ENCODE measurements at regions not wholly inside any gene's neighbourhood (a gene's known extent, or its start where the extent isn't known, plus 50 kb on each side); places are given as distances from the start of the nearest gene placed in this dataset.
A peak's percentile ranks its signal among the peaks of the same experiment; 100 is the strongest.

DNA sequence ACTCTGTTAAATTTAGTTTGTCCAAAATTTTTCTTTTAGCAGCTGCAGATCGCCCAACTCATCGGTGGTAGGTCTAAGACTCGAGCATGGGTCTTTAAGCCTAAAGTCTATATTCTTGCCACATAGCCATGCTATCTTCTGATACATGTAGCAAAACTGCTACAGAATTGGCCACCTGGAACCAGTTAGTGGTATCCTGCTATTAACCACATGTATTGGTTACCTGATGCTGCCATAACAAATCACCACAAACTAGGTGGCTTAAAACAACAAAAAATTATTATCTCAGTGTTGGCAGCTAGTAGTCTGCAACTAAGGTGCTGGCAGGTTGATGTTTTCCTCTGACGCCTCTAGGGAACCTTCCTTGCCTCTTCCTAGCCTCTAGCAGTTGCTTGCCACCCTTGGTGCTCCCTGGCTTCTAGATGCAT, 96.7 kb upstream of the PIK3CG start:
- DNase-seq = no peak
- H3K4me1 Mint-ChIP-seq = peaks cover 21% of the 10 kb centered on the region
- intact Hi-C loops (cut with micrococcal nuclease) = loop anchor here (1.0 kb wide), 2 partner anchors 32 to 107 kb away; partner anchors contain the start of gene CCDC71L
- ChIA-PET POLR2A (interaction anchor here (0.6 to 2.4 kb wide), 6 partner anchors 103 to 483 kb away, joined by 3 to 10 read pairs (median 5); partner anchors contain the start of genes HBP1 and NAMPT), CTCF (interaction anchor here (1.0 to 1.6 kb wide), 3 partner anchors 32 to 109 kb away, joined by 3 to 6 read pairs (median 6); partner anchors contain the start of gene CCDC71L)
- peak; percentile 77 for ATAC-seq (ENCODE audit: low read depth)
- no peaks in the 10 kb centered on the region for H3K36me3 Mint-ChIP-seq (ENCODE audit: low read depth)
- H3K27ac Mint-ChIP-seq = peak overlapping the region; percentile 87
- TF ChIP-seq, protein P1, sequence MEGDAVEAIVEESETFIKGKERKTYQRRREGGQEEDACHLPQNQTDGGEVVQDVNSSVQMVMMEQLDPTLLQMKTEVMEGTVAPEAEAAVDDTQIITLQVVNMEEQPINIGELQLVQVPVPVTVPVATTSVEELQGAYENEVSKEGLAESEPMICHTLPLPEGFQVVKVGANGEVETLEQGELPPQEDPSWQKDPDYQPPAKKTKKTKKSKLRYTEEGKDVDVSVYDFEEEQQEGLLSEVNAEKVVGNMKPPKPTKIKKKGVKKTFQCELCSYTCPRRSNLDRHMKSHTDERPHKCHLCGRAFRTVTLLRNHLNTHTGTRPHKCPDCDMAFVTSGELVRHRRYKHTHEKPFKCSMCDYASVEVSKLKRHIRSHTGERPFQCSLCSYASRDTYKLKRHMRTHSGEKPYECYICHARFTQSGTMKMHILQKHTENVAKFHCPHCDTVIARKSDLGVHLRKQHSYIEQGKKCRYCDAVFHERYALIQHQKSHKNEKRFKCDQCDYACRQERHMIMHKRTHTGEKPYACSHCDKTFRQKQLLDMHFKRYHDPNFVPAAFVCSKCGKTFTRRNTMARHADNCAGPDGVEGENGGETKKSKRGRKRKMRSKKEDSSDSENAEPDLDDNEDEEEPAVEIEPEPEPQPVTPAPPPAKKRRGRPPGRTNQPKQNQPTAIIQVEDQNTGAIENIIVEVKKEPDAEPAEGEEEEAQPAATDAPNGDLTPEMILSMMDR (IDR thresholded peaks at IDR 0.05) = no peak
- H3K4me3 Mint-ChIP-seq = peak overlapping the region; percentile 80
- H3K27me3 Mint-ChIP-seq = no peaks in the 10 kb centered on the region
- no peaks in the 10 kb centered on the region for H3K9me3 Mint-ChIP-seq

- Mint-ChIP-seq H3K27ac (no peak overlapping the region), H3K36me3 (ENCODE audit: low read depth) (no peaks in the 10 kb centered on the region), H3K27me3 (no peaks in the 10 kb centered on the region), H3K9me3 (no peaks in the 10 kb centered on the region), H3K4me1 (peaks cover 21% of the 10 kb centered on the region), H3K4me3 (no peak overlapping the region)
- CTCF ChIA-PET = no interaction called here
- TF ChIP-seq, protein P1 (IDR thresholded peaks at IDR 0.05) = no peak
- no peak for ATAC-seq (ENCODE audit: low read depth)
- POLR2A ChIA-PET = no interaction called here
- no peak for DNase-seq
- intact Hi-C loops (cut with micrococcal nuclease) = no loop called here
Observed at GRCh38 chr7:106770191-106770590, 94.9 kb upstream of the PIK3CG start.

- H3K9me3 Mint-ChIP-seq = peaks cover 7% of the 10 kb centered on the region
- CTCF ChIA-PET = no interaction called here
- H3K27me3 Mint-ChIP-seq = peaks cover 2% of the 10 kb centered on the region
- DNase-seq (no peak), ATAC-seq (ENCODE audit: low read depth) (no peak)
- no peak overlapping the region for H3K27ac Mint-ChIP-seq
- TF ChIP-seq, protein P1 (IDR thresholded peaks at IDR 0.05) = no peak
- intact Hi-C loops (cut with micrococcal nuclease) = no loop called here
- no peak overlapping the region for H3K4me3 Mint-ChIP-seq
- peaks cover 13% of the 10 kb centered on the region for H3K4me1 Mint-ChIP-seq
- POLR2A ChIA-PET = no interaction called here
- H3K36me3 Mint-ChIP-seq (ENCODE audit: low read depth) = no peaks in the 10 kb centered on the region
Observed at GRCh38 chr7:106772655-106773108, 92.4 kb upstream of the PIK3CG start.

DNA sequence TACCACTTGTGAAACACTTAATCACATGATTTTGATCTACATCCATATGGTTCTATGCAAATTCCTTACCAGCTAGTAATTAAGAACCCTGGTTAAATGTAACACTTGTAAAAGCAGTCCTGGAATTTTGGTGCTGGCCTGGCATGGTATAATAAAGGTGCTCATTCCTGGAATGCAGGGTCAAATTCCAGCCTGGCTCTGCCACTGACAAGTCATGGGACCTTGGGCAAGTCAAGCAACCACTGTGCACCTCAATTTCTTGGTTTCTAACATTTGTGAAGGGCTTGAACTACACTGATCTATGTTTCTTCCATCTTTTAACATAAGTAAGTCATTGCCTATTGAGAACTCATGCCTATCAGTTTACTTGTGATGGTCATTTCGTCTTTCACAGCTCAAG, 91.9 kb upstream of the PIK3CG start:
- Mint-ChIP-seq H3K4me3 (no peak overlapping the region), H3K27me3 (peaks cover 2% of the 10 kb centered on the region), H3K4me1 (peaks cover 8% of the 10 kb centered on the region), H3K36me3 (ENCODE audit: low read depth) (no peaks in the 10 kb centered on the region), H3K27ac (no peak overlapping the region), H3K9me3 (peaks cover 7% of the 10 kb centered on the region)
- TF ChIP-seq, protein P1 (IDR thresholded peaks at IDR 0.05) = no peak
- intact Hi-C loops (cut with micrococcal nuclease) = no loop called here
- CTCF ChIA-PET = no interaction called here
- no peak for DNase-seq
- ATAC-seq (ENCODE audit: low read depth) = no peak
- POLR2A ChIA-PET = no interaction called here

- CTCF ChIA-PET = no interaction called here
- POLR2A ChIA-PET = no interaction called here
- peaks cover 3% of the 10 kb centered on the region for H3K4me1 Mint-ChIP-seq
- TF ChIP-seq, protein P1 (IDR thresholded peaks at IDR 0.05) = no peak
- intact Hi-C loops (cut with micrococcal nuclease) = no loop called here
- H3K9me3 Mint-ChIP-seq = peaks cover 7% of the 10 kb centered on the region
- no peak overlapping the region for H3K27ac Mint-ChIP-seq
- H3K36me3 Mint-ChIP-seq (ENCODE audit: low read depth) = no peaks in the 10 kb centered on the region
- no peak for DNase-seq
- no peak overlapping the region for H3K4me3 Mint-ChIP-seq
- ATAC-seq (ENCODE audit: low read depth) = no peak
- peaks cover 2% of the 10 kb centered on the region for H3K27me3 Mint-ChIP-seq
Observed at GRCh38 chr7:106773721-106774120, 91.4 kb upstream of the PIK3CG start.
